IPS-18a (cell line): ENCODE measurements at regions not wholly inside any gene's neighbourhood (a gene's known extent, or its start where the extent isn't known, plus 50 kb on each side); places are given as distances from the start of the nearest gene placed in this dataset.

Experiments used
- H3K27ac ChIP-seq: one replicate; pipeline ENCODE4 v1.5.1; 2013; ENCODE audit warnings: low read length
- H3K27me3 ChIP-seq: one replicate; pipeline ENCODE4 v1.6.1; 2013; ENCODE audit warnings: mild to moderate bottlenecking, low read length; ENCODE audit not compliant: control insufficient read depth, insufficient read depth
- H3K36me3 ChIP-seq: one replicate; pipeline ENCODE4 v1.6.1; 2013; ENCODE audit warnings: low read depth, low read length; ENCODE audit not compliant: control insufficient read depth
- H3K4me1 ChIP-seq: one replicate; pipeline ENCODE4 v1.6.1; 2013; ENCODE audit warnings: low read depth, low read length; ENCODE audit not compliant: control insufficient read depth
- H3K4me3 ChIP-seq: one replicate; pipeline ENCODE4 v1.5.1; 2013; ENCODE audit warnings: low read length
- H3K9ac ChIP-seq: one replicate; pipeline ENCODE4 v1.6.1; 2013; ENCODE audit warnings: mild to moderate bottlenecking, low read length, moderate library complexity
- H3K9me3 ChIP-seq: one replicate; pipeline ENCODE4 v1.6.1; 2013; ENCODE audit warnings: low read depth, low read length; ENCODE audit not compliant: control insufficient read depth

- no peaks in the 10 kb centered on the region for H3K27me3 ChIP-seq
- no peaks in the 10 kb centered on the region for H3K36me3 ChIP-seq
- no peak overlapping the region for H3K9ac ChIP-seq
- peaks cover 5% of the 10 kb centered on the region for H3K9me3 ChIP-seq
- no peak overlapping the region for H3K27ac ChIP-seq
- peaks cover 7% of the 10 kb centered on the region for H3K4me1 ChIP-seq
- no peak overlapping the region for H3K4me3 ChIP-seq
These were observed 355.5 kb upstream of the NCAM2 start for GRCh38 chr21:20642681-20643080.

DNA sequence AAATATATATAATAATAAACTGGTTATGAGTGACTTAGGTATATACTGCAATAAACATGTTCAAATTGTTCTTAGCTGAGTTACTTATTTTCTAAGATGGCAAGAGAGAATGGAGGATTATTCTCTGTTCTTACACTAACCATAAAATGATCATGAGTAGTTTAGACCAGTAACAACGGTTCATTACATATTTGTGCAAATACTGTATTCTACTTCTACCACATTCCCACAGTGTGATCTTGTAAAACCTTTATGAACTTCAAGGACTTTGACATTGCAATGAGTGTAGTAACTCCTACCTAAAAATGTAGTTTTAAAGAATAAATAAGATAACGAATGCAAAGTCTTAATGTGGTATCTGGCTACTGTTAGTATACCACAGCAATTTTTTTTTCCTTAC, 353.7 kb upstream of the NCAM2 start:
- Histone ChIP-seq H3K27me3 (no peaks in the 10 kb centered on the region), H3K36me3 (no peaks in the 10 kb centered on the region), H3K9ac (no peak overlapping the region), H3K9me3 (peaks cover 5% of the 10 kb centered on the region), H3K4me3 (no peak overlapping the region), H3K4me1 (peaks cover 7% of the 10 kb centered on the region), H3K27ac (no peak overlapping the region)

DNA sequence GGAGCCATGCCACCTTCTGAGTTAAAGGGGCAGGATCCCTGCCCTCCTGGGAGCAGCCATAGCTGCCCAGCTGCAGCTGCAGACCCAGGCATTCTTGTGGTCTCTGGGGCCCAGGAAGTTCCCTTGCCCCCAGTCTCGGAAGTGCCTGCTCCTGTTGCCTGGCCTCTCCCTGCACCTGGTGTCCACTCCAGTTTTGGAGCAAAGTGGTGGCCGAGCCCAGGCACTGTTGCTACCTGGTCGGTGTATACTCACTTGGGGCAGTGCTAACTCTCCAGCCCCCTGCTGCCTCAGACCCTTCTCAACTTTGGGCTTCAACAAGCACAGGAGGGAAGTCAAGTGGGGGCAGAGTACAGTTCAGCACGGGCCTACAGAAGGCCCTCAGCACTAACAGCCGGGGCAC, 352.9 kb upstream of the NCAM2 start:
- Histone ChIP-seq H3K9ac (no peak overlapping the region), H3K9me3 (peaks cover 5% of the 10 kb centered on the region), H3K4me1 (peaks cover 7% of the 10 kb centered on the region), H3K27me3 (no peaks in the 10 kb centered on the region), H3K27ac (no peak overlapping the region), H3K36me3 (no peaks in the 10 kb centered on the region), H3K4me3 (no peak overlapping the region)

DNA sequence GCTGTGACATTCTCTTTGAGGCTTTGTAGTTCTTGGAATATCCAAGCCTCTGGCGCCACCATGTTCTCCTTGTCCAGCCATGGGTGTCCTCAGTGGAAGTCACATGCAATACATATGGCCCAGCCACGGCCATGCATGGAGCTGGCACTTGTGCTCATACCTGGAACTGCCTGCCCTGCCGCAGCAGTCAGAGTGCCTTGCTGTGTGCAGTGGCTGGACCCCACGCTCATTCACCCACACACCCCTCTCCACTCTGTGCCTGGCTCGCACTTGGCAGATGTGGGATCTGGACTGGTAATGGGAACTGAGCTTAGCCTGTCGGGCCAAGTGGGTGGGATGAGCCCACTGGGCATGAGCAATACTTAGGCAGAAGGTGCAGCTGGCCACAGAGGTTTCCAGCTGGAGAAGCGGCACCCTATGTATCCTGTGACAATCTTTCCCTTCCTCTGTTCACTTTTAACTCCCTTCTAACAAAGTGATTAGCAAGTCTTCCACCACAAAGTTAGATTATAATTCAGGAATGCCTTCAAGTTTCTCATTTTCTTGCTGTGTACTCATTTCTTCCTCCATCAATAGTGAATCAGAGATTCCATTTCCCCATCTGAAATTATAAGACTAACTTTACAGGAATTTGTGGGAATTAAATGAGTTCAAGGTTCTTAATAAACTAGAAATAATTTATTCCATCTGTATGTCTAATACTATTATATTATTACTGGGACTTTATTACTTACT, 351.6 kb upstream of the NCAM2 start:
- no peak overlapping the region for H3K4me3 ChIP-seq
- no peaks in the 10 kb centered on the region for H3K36me3 ChIP-seq
- H3K9me3 ChIP-seq = peaks cover 5% of the 10 kb centered on the region
- H3K4me1 ChIP-seq = peaks cover under 1% of the 10 kb centered on the region
- H3K9ac ChIP-seq = no peak overlapping the region
- H3K27me3 ChIP-seq = no peaks in the 10 kb centered on the region
- H3K27ac ChIP-seq = no peak overlapping the region

GRCh38 chr21:20647607-20648006, 350.6 kb upstream of the NCAM2 start:
- Histone ChIP-seq H3K27ac (no peak overlapping the region), H3K9ac (no peak overlapping the region), H3K4me3 (no peak overlapping the region), H3K9me3 (peaks cover 5% of the 10 kb centered on the region), H3K4me1 (no peaks in the 10 kb centered on the region), H3K36me3 (no peaks in the 10 kb centered on the region), H3K27me3 (no peaks in the 10 kb centered on the region)

DNA sequence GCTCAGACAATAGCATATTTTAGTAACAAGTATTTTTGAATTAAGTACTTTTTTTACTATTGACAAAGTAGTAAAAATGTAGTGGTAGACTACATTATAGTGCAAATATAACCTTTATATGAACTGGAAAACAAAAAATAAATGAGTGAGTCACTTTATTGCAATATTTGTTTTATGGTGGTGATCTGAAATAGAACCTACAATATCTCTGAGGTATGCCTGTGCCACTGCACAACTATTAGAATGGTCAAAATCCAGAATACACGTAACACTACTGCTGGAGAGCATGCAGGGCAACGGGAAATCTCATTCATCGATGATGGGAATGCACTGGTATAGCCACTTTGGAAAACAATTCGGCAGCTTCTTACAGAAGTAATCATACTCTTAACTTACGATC, 349.0 kb upstream of the NCAM2 start:
- no peaks in the 10 kb centered on the region for H3K27me3 ChIP-seq
- H3K27ac ChIP-seq = no peak overlapping the region
- peaks cover 5% of the 10 kb centered on the region for H3K9me3 ChIP-seq
- H3K4me3 ChIP-seq = no peak overlapping the region
- H3K9ac ChIP-seq = no peak overlapping the region
- H3K36me3 ChIP-seq = no peaks in the 10 kb centered on the region
- H3K4me1 ChIP-seq = no peaks in the 10 kb centered on the region

DNA sequence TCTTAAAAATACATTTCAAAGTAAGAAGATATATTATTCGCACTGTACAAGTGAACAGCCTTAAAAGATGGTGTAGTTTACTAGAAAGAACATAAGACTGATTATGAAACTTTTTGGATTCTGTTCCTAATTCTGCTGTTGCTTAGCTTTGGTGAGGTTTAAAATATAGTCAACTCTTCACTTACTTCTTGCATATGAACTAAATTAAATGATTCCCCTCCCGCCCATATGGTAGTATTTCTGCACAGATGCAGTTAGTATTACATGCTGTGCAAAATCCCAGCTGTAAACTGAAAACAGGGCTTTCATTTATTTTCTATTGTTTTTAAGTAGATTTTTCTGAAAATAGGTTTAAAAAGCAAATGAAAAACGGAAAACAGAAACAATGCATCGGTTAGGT, 345.4 kb upstream of the NCAM2 start:
- Histone ChIP-seq H3K9me3 (no peaks in the 10 kb centered on the region), H3K4me1 (no peaks in the 10 kb centered on the region), H3K4me3 (no peak overlapping the region), H3K27ac (no peak overlapping the region), H3K36me3 (no peaks in the 10 kb centered on the region), H3K9ac (no peak overlapping the region), H3K27me3 (no peaks in the 10 kb centered on the region)

DNA sequence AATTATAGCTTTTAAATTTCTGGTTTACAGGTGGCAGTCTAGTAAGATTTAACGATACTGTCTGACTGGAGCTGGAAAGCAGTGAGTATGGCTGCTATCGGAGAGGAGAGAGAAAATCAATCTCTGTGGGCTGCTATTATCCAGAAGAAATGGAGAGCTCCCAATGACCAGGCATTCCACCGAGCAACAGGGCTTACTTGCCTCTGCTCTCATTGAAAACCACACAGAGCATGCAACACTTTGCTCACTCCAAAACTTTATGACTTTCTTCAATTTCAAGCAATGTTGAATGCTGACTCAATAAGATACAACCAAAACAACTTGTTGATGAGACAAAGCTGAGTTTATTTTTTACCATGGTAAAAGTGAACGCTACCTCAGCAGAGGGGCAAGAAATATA, 337.0 kb upstream of the NCAM2 start:
- peak overlapping the region; percentile 42 for H3K4me3 ChIP-seq
- H3K9ac ChIP-seq = peak overlapping the region; percentile 49
- peak overlapping the region; percentile 94 for H3K27ac ChIP-seq
- H3K9me3 ChIP-seq = no peaks in the 10 kb centered on the region
- H3K36me3 ChIP-seq = no peaks in the 10 kb centered on the region
- H3K4me1 ChIP-seq = peaks cover 42% of the 10 kb centered on the region
- H3K27me3 ChIP-seq = no peaks in the 10 kb centered on the region

- no peaks in the 10 kb centered on the region for H3K36me3 ChIP-seq
- H3K9ac ChIP-seq = peak overlapping the region; percentile 49
- peaks cover 42% of the 10 kb centered on the region for H3K4me1 ChIP-seq
- H3K9me3 ChIP-seq = no peaks in the 10 kb centered on the region
- no peaks in the 10 kb centered on the region for H3K27me3 ChIP-seq
- H3K4me3 ChIP-seq = peak overlapping the region; percentile 42
- H3K27ac ChIP-seq = peak overlapping the region; percentile 94
These were observed 336.3 kb upstream of the NCAM2 start for GRCh38 chr21:20661745-20662422.

GRCh38 chr21:20662514-20662913, 335.7 kb upstream of the NCAM2 start:
- H3K9me3 ChIP-seq = no peaks in the 10 kb centered on the region
- peak overlapping the region; percentile 5 for H3K4me3 ChIP-seq
- no peak overlapping the region for H3K27ac ChIP-seq
- H3K36me3 ChIP-seq = no peaks in the 10 kb centered on the region
- peaks cover 42% of the 10 kb centered on the region for H3K4me1 ChIP-seq
- no peaks in the 10 kb centered on the region for H3K27me3 ChIP-seq
- no peak overlapping the region for H3K9ac ChIP-seq

GRCh38 chr21:20667931-20668330, 330.3 kb upstream of the NCAM2 start:
- H3K4me3 ChIP-seq = no peak overlapping the region
- H3K9me3 ChIP-seq = peaks cover 5% of the 10 kb centered on the region
- no peaks in the 10 kb centered on the region for H3K36me3 ChIP-seq
- no peaks in the 10 kb centered on the region for H3K27me3 ChIP-seq
- H3K9ac ChIP-seq = no peak overlapping the region
- no peak overlapping the region for H3K27ac ChIP-seq
- H3K4me1 ChIP-seq = peaks cover 10% of the 10 kb centered on the region

DNA sequence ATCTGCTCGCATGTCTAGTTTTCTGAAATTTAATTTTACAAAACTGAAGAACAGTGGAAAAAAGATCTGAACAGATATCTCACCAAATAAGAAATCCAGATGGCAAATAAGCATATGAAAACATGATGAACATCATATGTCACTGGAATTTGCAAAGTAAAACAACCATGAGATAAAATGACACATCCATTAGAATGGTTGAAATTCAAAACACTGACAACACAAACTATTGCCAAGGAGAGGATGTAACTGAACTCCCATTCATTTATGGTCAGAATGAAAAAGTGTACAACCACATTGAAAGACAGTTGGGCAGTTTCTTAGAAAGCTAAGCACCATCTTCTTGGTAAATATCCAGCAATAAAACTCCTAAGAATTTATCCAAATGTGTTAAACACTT, 312.7 kb upstream of the NCAM2 start:
- Histone ChIP-seq H3K9me3 (no peaks in the 10 kb centered on the region), H3K27me3 (no peaks in the 10 kb centered on the region), H3K36me3 (no peaks in the 10 kb centered on the region), H3K27ac (no peak overlapping the region), H3K9ac (no peak overlapping the region), H3K4me3 (no peak overlapping the region), H3K4me1 (no peaks in the 10 kb centered on the region)
